ENCODE measurements at regions not wholly inside any gene's neighbourhood (a gene's known extent, or its start where the extent isn't known, plus 50 kb on each side); places are given as distances from the start of the nearest gene placed in this dataset.

DNA sequence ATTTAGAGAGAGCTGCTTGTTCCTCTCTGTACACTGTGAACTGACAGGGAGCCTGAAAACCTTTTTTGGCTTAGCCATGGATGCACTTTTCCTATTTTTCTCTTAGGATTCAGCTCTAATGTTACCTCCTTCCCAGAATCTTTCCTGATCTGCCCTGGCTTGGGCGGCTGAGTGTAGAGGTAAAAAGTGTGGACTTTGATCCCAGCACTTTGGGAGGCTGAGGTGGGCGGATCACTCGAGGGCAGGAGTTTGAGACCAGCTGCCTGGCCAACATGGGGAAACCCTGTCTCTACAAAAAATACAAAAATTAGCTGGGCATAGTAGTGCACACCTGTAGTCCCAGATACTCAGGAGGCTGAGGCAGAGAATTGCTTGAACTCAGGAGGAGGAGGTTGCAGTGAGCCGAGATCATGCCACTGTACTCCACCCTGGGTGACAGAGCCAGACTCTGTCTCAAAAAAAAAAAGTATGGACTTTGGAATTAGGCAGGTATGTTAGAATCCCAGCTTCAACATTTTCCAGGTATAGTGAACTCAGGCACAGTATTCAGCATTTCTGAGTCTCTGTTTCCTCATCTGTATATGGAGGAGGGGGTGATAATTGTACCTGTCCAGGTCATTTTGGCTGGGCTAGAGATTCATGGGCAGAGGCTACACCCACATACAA, 212.5 kb upstream of the EEF2KMT start:
- TF ChIP-seq, protein P1, sequence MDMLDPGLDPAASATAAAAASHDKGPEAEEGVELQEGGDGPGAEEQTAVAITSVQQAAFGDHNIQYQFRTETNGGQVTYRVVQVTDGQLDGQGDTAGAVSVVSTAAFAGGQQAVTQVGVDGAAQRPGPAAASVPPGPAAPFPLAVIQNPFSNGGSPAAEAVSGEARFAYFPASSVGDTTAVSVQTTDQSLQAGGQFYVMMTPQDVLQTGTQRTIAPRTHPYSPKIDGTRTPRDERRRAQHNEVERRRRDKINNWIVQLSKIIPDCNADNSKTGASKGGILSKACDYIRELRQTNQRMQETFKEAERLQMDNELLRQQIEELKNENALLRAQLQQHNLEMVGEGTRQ (IDR thresholded peaks at IDR 0.05; ENCODE audit: low read depth, low read length): no peak
- TF ChIP-seq, protein P2, sequence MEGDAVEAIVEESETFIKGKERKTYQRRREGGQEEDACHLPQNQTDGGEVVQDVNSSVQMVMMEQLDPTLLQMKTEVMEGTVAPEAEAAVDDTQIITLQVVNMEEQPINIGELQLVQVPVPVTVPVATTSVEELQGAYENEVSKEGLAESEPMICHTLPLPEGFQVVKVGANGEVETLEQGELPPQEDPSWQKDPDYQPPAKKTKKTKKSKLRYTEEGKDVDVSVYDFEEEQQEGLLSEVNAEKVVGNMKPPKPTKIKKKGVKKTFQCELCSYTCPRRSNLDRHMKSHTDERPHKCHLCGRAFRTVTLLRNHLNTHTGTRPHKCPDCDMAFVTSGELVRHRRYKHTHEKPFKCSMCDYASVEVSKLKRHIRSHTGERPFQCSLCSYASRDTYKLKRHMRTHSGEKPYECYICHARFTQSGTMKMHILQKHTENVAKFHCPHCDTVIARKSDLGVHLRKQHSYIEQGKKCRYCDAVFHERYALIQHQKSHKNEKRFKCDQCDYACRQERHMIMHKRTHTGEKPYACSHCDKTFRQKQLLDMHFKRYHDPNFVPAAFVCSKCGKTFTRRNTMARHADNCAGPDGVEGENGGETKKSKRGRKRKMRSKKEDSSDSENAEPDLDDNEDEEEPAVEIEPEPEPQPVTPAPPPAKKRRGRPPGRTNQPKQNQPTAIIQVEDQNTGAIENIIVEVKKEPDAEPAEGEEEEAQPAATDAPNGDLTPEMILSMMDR (conservative IDR thresholded peaks at IDR 0.05; ENCODE audit: low read depth, low read length): no peak
- TF ChIP-seq POLR2A (IDR thresholded peaks at IDR 0.05; ENCODE audit: low read depth, low read length): no peak
- TF ChIP-seq, protein P3, sequence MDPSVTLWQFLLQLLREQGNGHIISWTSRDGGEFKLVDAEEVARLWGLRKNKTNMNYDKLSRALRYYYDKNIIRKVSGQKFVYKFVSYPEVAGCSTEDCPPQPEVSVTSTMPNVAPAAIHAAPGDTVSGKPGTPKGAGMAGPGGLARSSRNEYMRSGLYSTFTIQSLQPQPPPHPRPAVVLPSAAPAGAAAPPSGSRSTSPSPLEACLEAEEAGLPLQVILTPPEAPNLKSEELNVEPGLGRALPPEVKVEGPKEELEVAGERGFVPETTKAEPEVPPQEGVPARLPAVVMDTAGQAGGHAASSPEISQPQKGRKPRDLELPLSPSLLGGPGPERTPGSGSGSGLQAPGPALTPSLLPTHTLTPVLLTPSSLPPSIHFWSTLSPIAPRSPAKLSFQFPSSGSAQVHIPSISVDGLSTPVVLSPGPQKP (IDR thresholded peaks at IDR 0.05; ENCODE audit: borderline replicate concordance, low read depth, low read length): no peak
- no peak for TF ChIP-seq NFE2L2 (IDR thresholded peaks at IDR 0.05; ENCODE audit: low read depth, low read length)
